Stromal cell of bone marrow (primary cell): ENCODE measurements at regions not wholly inside any gene's neighbourhood (a gene's known extent, or its start where the extent isn't known, plus 50 kb on each side); places are given as distances from the start of the nearest gene placed in this dataset.

ENCODE experiments used
- DNase-seq: peaks from one replicate; pipeline ENCODE4 v3.0.0-alpha.2; 2012; ENCODE audit warnings: low read depth

GRCh38 chr17:79501910-79502309 lies 108.9 kb downstream of the RBFOX3 start:
- no peak for DNase-seq

- DNase-seq = no peak
Observed at GRCh38 chr17:79500745-79501618, 109.9 kb downstream of the RBFOX3 start.

GRCh38 chr17:79498854-79499253 lies 112.0 kb downstream of the RBFOX3 start:
- DNase-seq = no peak

GRCh38 chr17:79497777-79498348 lies 113.0 kb downstream of the RBFOX3 start:
- DNase-seq = no peak

- DNase-seq = no peak
Observed at GRCh38 chr17:79496422-79497005, 114.3 kb downstream of the RBFOX3 start.

- DNase-seq = no peak
Observed at GRCh38 chr17:79495665-79496064, 115.2 kb downstream of the RBFOX3 start.

- DNase-seq = no peak
Observed at GRCh38 chr17:79491006-79491405, 119.8 kb downstream of the RBFOX3 start.

GRCh38 chr17:79490530-79490929 lies 120.3 kb downstream of the RBFOX3 start:
- no peak for DNase-seq

- DNase-seq = no peak
Observed at GRCh38 chr17:79487149-79487548, 123.7 kb downstream of the RBFOX3 start.

- no peak for DNase-seq
Observed at GRCh38 chr17:79485991-79486390, 124.9 kb downstream of the RBFOX3 start.

GRCh38 chr17:79485419-79485985 lies 125.3 kb downstream of the RBFOX3 start:
- DNase-seq = no peak

- DNase-seq = no peak
Observed at GRCh38 chr17:79484600-79485418, 126.0 kb downstream of the RBFOX3 start.

GRCh38 chr17:79483842-79484241 lies 127.0 kb downstream of the RBFOX3 start:
- no peak for DNase-seq

- DNase-seq = no peak
Observed at GRCh38 chr17:79482727-79483521, 127.9 kb downstream of the RBFOX3 start.

GRCh38 chr17:79479876-79480275 lies 131.0 kb downstream of the RBFOX3 start:
- no peak for DNase-seq

GRCh38 chr17:79478841-79479240 lies 132.0 kb downstream of the RBFOX3 start:
- DNase-seq = no peak

GRCh38 chr17:79478051-79478461 lies 132.8 kb downstream of the RBFOX3 start:
- DNase-seq = no peak

GRCh38 chr17:79476074-79476652 lies 134.7 kb downstream of the RBFOX3 start:
- DNase-seq = no peak

- no peak for DNase-seq
Observed at GRCh38 chr17:79473876-79474440, 136.9 kb downstream of the RBFOX3 start.

- no peak for DNase-seq
Observed at GRCh38 chr17:79473111-79473875, 137.6 kb downstream of the RBFOX3 start.
